GM19395 (cell line): ENCODE measurements at regions not wholly inside any gene's neighbourhood (a gene's known extent, or its start where the extent isn't known, plus 50 kb on each side); places are given as distances from the start of the nearest gene placed in this dataset.

Experiments used
- ATAC-seq: cut with Tn5 transposase; IDR thresholded peaks from one replicate; pipeline ENCODE4 v1.9.1; 2021; ENCODE audit warnings: mild to moderate bottlenecking, moderate library complexity; ENCODE audit not compliant: unreplicated experiment

DNA sequence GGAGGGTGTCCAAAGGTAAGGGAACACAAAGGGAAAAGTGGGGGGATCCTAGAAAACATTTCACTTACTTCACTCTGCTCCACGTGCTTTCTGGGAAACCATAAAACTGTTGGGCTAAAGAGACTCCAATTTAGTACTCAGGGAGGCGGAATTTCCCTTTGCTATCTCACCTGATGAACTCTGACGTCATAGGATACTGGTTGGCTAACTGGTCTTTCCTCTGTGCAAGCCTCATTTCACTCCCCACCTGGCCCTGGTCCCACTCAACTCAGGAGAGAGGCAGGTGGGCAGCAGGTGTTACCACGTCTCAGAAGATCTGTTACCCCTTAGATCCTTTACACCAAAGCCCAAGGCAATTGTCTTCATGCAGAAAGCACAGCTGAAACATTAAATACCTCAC is 51.8 kb upstream of the PMAIP1 start:
- peak; percentile 40 for ATAC-seq

DNA sequence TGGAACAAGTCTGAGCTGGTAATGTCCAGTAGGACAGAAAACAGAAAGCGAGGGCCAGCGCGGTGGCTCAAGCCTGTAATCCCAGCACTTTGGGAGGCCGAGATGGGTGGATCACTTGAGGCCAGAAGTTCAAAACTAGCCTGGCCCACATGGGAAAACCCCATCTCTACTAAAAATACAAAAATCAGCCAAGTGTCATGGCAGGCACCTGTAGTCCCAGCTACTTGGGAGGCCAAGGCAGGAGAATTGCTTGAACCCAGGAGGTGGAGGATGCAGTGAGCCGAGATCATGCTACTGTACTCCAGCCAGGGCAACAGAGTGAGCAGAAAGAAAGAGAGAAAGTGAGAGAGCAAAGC is 52.3 kb upstream of the PMAIP1 start:
- ATAC-seq, result peak; percentile 38

DNA sequence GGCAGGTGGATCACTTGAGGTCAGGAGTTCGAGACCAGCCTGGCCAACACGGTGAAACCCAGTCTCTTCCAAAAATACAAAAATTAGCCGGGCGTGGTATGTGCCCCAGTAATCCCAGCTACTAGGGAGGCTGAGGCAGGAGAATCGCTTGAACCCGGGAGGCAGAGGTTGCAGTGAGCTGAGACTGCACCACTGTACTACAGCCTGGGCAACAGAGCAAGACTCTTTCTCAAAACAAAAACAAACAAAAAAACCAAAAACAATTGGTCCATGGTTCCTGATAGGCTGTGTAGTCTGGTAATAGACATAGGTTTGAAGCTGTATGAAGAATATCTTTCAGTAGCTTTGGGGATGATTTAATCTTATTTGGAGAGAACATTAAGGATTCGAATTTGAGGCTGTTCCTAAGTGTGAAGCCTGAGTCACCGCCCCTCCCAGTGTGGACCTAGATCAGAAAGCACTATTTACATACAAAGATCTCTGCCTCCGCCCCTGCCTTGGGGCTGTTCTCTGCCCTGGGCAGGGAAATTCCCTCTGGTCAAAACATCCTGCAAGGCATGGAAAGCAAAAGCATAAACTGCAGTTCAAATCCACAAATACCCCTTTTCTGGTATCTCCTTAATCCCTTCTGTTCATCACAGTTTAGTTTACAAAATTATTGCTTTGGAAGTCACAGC is 52.8 kb upstream of the PMAIP1 start:
- ATAC-seq, result peak; percentile 91

DNA sequence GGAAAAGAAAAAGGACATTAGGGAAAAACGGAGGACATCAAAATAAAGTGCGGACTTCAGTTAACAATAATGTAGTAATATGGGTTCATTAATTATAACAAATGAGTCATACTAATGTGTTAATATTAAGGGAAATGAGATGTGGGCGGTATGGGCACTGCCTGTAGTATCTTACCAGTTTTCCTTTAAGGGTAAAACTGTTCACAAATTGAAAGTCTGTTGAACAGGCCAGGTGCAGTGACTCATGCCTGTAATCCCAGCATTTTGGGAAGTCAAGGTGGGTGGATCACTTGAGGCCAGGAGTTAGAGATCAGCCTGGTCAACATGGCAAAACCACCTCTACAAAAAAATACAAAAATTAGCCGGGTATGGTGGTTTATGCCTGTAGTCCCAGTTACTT is 56.8 kb upstream of the PMAIP1 start:
- no peak for ATAC-seq

DNA sequence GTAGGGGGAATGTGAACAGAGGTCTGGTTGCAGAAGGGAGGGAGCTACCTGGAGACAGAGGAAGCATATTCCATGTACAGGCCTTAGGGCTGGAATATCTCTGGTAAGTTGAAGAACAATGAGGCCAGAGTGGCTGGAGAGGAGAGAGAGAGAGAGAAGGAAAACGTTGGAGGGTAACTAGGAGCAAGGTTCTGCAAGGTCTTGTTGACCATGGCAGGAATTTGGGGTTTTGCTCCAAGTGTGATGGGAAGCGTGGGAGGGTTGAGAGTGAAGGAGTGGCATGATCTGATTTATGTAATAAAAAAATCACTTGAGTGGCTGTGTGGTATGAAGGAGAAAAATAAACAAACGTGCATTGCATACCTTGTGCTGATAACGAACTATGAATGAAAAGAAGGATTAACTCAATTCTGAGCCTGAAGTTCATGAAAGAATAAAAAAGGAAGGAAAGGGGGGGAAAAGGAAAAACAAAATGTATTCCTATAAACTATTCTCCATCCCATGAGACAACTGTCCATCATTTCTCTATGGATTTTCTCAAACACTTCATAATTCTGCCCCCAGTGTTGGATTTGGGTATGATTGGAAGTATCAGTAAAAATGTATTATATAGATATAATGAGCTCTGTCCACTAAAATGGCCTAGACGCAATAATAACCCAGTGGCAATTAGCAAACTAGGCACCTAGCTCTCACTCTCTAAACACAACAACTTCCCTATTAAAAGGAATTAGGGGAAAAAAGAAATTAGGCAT is 59.7 kb upstream of the PMAIP1 start:
- ATAC-seq, result no peak

DNA sequence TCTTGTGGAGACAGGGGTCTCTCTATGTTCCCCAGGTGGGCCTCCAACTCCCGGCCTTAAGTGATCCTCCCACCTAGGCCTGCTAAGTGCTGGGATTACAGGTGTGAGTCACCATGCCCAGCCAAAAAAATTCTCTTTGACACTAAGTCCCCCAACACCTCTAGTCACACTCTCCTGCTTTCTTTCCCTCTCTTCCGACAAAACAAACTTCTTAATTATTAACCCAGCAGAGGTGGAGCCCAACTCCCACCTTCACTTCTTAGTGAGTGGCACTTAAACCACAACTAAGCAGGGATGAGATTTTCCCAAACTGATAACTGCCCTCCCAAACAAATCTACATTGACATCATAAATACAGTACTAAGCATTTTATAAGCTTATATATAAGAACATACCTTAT is 60.5 kb upstream of the PMAIP1 start:
- no peak for ATAC-seq

DNA sequence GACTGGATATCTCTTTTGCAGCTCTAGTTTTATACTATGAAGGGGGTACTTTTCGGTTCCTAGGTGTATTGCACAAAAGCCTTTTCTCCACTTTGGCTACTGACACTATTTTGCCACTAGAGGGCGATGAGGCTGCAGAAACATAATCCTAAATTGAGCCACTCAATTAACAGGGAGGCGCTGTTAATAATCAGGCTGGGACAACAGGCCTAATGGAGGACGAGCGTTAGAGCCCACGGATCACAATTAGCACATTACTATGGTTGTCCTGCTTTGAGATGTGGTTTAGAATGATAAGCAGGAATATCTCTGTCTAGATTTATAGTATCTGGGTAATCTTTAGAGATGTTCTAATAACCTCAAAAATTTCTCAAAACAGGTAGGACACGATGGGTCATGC is 62.2 kb upstream of the PMAIP1 start:
- ATAC-seq, result peak; percentile 67

DNA sequence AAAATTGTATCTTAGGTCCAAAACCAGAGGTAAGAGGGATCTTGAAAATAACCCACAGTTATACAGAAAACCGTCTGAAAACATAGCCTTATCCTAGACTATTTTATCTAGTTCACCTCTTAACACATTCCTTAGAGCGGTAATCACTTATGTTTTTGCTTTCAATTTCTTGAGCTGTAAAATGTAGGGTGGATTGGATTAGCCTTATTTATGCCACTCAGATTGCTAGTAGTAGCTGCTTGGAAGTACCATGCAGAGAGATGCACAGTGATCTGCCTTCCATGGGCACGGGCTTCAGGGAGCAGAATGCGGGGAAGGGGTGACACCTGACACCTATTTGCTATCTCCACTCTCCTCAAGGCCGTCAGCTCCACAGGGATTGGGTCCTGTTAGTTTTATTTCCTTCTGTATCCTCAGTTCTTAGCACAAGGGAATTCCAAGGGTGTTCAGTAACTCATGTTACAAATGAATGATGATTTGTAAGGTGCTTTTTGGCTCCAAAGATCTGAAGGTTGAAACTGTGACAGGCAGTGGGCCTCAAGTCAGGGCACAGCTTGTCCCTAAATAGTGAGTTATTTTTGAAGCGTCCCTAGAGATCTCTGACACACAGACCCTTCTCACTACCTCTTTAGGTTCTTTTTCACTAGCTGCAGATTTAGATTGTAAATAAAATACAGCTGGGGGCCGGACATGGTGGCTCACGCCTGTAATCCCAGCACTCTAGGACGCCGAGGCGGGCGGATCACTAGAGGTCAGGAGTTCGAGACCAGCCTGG is 64.0 kb upstream of the PMAIP1 start:
- no peak for ATAC-seq

DNA sequence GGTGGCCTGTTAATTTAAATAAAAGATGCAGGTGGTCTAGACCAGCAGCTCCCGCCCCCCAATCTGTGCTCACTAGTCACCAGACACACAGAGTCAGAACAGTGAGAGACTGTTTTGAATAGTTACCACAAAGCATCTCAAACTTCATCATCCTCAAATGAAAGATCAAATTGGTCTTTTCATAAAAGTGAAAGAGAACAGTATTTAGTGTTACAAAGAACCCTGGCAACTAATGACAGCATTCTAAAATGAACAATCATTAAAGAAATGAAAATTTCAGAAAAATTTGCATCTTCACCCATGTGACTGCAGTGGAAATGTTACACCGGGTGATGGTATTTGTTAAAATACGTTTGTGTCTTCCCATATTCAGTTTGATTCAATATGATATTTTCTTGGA is 65.5 kb upstream of the PMAIP1 start:
- ATAC-seq, result peak; percentile 44

DNA sequence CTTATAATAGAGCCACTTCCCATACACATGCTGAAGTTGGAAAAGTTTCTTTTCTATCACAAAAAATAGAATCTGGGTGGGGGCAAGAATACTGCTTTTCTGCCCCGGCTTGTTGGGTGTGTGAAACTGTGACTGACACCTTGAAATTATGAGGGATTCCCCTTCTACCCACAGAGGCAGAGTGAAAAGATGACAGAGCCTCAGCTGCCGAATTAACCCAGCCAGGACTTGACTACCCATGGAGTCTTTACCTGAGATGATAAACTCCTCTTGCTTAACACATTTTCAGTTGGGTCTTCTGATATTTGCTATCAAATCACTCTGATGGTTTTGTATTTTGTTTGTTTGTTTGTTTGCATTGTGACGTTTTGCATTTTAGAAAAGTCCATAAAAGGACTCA is 66.0 kb upstream of the PMAIP1 start:
- peak; percentile 79 for ATAC-seq

DNA sequence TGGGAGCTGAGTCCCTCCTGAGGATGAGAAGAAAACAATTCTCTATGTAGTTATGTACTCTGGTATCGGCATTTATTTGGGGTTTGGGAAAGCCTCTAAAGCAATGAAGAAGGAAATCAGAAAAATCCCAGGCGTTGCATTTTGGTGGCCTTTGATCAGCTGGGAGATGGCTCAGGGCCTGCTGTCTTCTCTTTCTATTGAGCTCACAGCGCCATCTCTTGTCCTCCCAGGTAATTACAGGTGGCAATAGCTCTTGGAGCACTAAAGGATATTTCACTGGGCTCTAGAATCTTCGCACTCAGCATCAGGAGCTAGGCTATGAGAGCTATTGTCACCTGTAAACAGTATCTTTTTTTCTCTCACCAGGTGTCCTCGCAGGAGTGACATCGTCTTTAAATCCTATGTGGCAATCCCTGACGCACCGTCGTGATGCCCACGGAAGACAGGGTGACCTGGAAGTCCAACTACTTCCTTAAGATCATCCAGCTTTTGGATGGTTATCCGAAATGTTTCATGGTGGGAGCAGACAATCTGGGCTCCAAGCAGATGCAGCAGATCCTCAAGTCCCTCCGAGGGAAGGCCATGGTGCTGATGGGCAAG is 76.1 kb upstream of the PMAIP1 start:
- ATAC-seq, result no peak

DNA sequence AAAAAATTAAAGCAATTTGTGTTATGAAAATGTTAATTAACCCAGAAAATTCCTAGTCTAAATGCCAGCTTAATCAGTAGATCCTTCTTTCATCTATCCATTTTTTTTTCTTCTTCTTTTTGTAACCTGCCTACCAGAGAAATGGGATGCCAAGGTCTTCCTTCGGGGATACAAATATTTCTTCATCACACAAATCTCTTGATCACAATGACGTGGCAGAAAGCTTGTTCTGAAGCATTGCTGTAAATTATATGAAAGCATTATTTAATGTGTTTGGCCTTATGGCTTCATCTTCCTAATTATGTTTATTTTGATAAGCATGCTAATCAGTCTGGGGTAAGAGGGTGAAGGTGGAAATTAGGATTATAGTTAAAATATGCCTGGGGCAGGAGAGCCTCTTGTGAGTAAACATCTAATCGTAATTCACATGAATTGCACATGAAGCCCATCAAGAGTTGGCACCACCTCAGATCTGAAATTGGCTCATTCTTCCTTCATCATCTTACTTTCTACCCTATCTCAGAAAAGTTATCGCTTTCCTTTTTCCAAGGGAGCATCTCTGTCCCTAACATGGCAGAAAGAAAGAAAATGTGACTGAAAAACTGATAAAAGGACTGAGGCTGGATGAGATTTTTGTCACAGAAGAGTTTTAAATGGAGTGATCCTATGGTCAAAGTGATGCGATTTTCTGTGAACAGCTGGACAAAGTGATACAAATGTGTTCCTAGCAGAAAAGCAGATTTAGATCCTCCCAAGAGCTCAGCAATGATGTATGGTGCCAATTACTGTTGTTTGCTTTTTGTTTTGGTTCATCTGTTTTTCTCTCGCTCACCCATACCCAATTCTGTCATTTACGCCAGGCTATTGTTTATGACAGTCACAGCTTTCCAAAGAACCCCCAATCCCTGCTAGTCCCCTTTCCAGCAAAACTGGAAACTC is 76.9 kb upstream of the PMAIP1 start:
- ATAC-seq, result no peak

DNA sequence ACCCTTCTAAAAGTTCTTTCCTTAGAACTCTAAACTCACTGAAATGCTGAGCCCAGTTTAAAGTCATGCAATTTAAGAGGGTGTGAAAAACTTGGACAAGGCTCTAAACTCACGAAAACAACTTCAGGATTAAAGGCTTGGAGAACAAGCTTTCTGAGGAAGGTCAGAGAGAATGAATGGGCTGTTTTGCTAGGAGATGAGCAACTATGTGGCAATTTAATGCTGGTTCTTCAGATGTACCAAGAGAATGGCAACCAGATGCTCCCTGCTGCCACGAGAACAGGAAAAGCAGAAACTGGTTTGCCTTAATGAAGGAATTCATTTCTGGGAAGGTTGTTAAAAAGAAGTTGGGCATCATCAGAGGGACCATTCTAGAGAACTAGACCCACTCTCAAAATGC is 77.8 kb upstream of the PMAIP1 start:
- no peak for ATAC-seq

DNA sequence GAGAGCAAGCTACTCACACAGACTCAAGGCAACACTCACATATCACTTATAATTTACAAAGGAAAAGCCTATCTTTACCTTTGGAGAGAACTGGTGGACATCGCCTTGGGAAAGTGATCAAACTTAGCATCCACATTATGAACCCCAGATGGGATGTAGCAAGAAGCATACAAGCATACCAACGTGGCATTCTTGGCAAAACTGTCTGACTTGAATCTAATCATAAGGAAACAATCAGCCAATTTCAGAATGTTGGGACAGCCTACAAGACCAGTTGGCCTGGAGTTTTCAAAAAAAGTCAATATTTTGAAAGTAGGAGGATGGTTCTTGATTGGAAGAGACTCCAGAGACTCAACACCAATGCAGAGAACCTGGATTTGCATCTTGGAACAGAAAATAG is 79.1 kb upstream of the PMAIP1 start:
- ATAC-seq, result no peak

DNA sequence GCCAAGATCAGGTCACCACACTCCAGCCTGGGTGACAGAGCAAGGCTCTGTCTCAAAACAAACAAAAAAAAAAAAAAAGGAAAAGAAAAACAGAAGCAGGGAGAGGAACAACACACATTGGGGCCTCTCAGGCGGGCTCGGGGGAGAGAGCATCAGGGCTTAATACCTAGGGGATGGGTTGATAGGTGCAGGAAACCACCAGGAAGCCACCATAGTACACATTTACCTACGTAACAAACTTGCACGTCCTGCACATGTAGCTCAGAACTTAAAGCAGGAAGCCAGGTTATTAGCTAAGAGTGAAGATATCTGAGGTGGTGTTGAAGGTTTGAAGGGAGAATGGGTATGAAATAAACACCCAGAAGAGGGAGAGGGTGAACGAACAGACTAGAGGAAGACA is 81.0 kb upstream of the PMAIP1 start:
- no peak for ATAC-seq

DNA sequence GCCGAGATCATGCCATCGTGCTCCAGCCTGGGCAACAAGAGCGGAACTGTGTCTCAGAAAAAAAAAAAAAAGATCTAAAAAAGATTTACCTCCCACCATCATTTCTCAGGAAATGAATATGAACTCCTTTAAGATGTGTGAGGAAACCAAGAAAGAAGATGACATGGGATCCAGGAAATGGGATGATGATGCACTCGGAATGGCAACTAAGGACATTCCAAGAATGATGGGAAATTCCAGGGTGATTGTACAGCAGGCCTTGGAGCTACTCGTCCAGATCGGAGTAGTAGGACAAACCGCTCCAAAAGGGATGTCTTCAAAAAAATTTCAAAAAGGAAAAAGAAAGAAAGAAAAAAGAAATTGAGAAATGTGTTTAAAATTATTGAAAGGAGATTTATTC is 84.9 kb upstream of the PMAIP1 start:
- ATAC-seq, result no peak

DNA sequence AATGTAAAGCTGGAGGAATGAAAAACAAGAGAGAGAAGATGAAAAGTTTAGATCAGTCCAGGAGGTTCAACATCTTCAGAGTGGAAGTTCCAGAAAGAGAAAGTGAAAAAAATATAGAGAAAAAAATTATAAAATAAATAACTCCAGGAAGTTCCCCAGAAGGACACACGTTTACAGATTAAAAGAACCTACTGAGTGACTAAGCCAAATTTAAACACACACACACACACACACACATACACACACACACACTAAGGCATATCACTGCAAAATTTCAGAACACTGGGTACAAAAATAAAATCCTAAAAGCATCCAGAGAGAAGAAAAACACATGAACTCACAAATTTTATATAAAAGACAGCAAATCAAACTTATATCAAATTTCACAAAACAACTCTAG is 85.9 kb upstream of the PMAIP1 start:
- ATAC-seq, result no peak

DNA sequence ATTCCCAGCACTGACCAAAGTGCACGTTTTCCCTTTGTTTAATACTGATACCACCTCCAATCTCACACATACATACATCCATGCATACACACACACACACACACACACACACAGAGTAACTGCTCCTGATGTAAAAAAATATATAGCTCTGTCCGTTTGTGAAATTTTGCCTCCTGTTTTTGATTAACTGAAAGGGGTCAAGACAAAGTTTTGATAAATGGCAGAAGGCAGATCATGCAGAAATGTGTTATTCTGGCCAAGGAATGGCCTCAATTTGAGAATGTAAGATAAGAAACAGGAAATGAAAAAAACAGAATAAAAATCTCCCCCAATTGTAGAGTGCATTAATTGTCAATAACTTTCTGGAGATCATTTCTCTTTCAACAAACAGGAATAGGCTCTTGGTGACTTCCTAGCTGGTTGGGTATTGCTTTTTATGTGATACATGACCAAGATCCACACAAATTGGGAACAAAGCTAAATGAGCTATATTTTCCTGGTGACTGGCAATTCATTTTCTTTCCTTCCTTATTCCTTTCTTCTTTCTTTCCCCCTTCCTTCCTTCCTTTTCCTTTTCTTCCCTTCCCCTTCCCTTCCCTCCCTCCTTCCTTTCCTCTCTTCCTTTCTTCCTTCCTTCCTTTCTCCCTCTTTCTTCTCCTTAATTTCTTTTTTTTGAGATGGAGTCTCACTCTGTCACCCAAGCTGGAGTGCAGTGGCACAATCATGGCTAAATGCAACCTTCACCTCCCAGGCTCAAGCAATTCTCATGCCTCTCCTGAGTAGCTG is 88.9 kb upstream of the PMAIP1 start:
- no peak for ATAC-seq

DNA sequence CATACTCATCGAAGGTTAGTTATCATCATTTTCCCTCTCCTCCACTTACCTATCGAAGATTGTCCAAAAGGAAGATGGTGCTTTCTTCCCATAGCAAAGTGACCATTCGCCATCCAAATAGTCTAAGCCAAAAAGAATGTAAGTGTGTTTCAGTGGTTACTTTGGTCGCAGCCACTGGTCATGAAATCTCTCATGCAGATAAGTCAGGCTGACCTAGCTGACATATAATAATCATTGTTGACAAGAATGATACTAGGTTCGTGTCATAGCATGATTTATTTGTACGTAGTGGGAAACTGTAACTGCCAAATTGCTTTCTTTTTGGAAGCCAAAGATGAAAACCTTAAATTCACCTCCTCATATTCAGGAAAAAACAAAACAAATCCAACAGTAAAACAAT is 89.6 kb upstream of the PMAIP1 start:
- no peak for ATAC-seq

DNA sequence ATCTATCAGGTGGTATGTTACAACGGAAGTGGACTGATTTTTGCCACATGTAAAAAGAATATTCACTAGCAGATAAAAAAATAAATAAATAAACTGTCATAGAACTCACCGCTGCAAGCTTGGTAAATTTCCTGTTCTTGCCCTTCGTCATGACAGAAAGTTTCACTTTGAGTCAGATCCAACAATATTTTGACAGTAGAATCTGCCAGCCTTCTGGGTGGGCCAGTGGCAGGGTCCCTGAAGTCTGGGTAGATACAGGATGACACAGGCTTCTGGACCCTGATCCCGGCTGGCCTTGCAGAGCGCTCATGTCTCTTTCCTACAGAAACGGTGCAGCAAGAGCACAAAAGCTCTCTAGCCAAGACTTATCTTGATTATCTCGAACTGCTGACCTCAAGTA is 97.8 kb upstream of the PMAIP1 start:
- peak; percentile 87 for ATAC-seq
